ENCODE measurements at regions not wholly inside any gene's neighbourhood (a gene's known extent, or its start where the extent isn't known, plus 50 kb on each side); places are given as distances from the start of the nearest gene placed in this dataset.

DNA sequence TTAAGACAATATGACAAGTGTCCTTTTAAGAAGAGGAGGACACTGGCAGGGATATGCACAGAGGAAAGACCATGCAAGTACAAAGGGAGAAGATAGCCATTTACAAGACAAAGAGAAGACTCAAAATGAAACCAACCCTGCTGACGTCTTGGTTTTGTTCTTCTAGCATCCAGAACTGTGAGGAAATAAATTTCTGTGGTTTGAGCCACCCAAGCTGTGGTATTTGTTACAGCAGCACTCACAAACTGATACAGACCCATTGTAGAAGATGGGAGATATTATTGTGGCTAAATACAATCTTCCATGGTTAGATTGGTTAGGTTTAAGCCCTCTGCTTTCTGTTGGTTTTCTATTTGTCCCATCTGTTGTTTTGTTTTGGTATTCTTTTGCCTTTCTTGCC, 88.6 kb upstream of the SLC35F1 start:
- Histone ChIP-seq H3K4me1 (ENCODE audit: control insufficient read depth, insufficient read depth, low read length) (no peaks in the 10 kb centered on the region), H3K27ac (ENCODE audit: insufficient read depth, low read depth, low read length, poor library complexity, severe bottlenecking) (no peak overlapping the region), H3K27me3 (ENCODE audit: control insufficient read depth, insufficient read depth, low read length, poor library complexity, severe bottlenecking) (no peaks in the 10 kb centered on the region), H3K36me3 (ENCODE audit: control insufficient read depth, insufficient read depth, low read length) (no peaks in the 10 kb centered on the region), H3K4me3 (ENCODE audit: insufficient read depth, low read depth, low read length) (no peak overlapping the region), H3K9me3 (ENCODE audit: control insufficient read depth, low read length) (no peaks in the 10 kb centered on the region)
- 50 to 67% methylated on average over 1 of the region's 1 CpG for WGBS, 2 experiments

GRCh38 chr6:117829594-117830319, 77.3 kb upstream of the SLC35F1 start:
- Histone ChIP-seq H3K9me3 (ENCODE audit: control insufficient read depth, low read length) (peaks cover 2% of the 10 kb centered on the region), H3K27me3 (ENCODE audit: control insufficient read depth, insufficient read depth, low read length, poor library complexity, severe bottlenecking) (no peaks in the 10 kb centered on the region), H3K4me1 (ENCODE audit: control insufficient read depth, insufficient read depth, low read length) (no peaks in the 10 kb centered on the region), H3K27ac (ENCODE audit: insufficient read depth, low read depth, low read length, poor library complexity, severe bottlenecking) (no peak overlapping the region), H3K4me3 (ENCODE audit: insufficient read depth, low read depth, low read length) (peak overlapping the region; percentile 33), H3K36me3 (ENCODE audit: control insufficient read depth, insufficient read depth, low read length) (no peaks in the 10 kb centered on the region)
- WGBS, 2 experiments: 1 to 3% methylated on average over 8 of the region's 8 CpGs

GRCh38 chr6:117837261-117837660, 69.8 kb upstream of the SLC35F1 start:
- Histone ChIP-seq H3K4me3 (ENCODE audit: insufficient read depth, low read depth, low read length) (no peak overlapping the region), H3K9me3 (ENCODE audit: control insufficient read depth, low read length) (no peaks in the 10 kb centered on the region), H3K27ac (ENCODE audit: insufficient read depth, low read depth, low read length, poor library complexity, severe bottlenecking) (no peak overlapping the region), H3K4me1 (ENCODE audit: control insufficient read depth, insufficient read depth, low read length) (no peaks in the 10 kb centered on the region), H3K27me3 (ENCODE audit: control insufficient read depth, insufficient read depth, low read length, poor library complexity, severe bottlenecking) (no peaks in the 10 kb centered on the region), H3K36me3 (ENCODE audit: control insufficient read depth, insufficient read depth, low read length) (no peaks in the 10 kb centered on the region)
- 77 to 82% methylated on average over 3 of the region's 3 CpGs for WGBS, 2 experiments

DNA sequence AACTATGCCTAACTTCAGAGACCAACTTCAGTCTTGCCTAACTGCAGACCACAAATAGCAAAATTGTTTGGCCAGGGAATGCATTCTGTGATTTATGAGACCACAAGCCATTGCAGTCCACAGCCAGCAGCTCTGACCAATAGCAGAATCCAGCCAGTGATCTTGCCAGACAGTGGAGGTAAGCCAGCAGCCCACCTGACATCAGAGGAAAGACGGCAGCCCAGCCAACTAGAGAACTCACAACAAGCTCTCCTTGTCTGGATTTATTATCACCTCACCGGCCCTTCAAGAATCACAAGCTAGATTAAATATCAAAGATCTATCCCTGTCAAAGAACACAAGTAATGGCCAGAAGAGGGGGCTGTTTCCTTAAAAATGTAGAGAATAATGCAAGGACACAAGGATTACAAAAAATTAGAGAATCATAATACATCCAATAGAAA, 66.5 kb upstream of the SLC35F1 start:
- H3K27me3 ChIP-seq (ENCODE audit: control insufficient read depth, insufficient read depth, low read length, poor library complexity, severe bottlenecking): no peaks in the 10 kb centered on the region
- WGBS, 2 experiments: 14 to 32% methylated on average over 1 to 2 of the region's 2 CpGs
- no peaks in the 10 kb centered on the region for H3K4me1 ChIP-seq (ENCODE audit: control insufficient read depth, insufficient read depth, low read length)
- H3K9me3 ChIP-seq (ENCODE audit: control insufficient read depth, low read length): no peaks in the 10 kb centered on the region
- no peak overlapping the region for H3K4me3 ChIP-seq (ENCODE audit: insufficient read depth, low read depth, low read length)
- no peaks in the 10 kb centered on the region for H3K36me3 ChIP-seq (ENCODE audit: control insufficient read depth, insufficient read depth, low read length)
- no peak overlapping the region for H3K27ac ChIP-seq (ENCODE audit: insufficient read depth, low read depth, low read length, poor library complexity, severe bottlenecking)

DNA sequence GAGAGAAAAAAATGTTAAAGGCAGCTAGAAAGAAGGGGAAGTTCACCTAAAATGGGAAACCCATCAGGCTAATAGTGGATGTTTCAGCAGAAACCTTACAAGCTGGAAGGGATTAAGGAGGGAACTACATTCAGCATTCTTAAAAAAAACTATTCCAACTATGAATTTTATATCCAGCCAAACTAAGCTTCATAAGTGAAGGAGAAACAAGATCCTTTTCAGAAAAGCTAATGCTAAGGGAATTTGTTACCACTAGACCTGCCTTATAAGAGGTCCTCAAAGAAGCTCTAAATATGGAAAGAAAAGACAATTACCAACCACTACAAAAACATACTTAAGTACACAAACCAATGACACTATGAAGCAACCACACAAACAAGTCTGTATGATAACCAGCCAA, 59.2 kb upstream of the SLC35F1 start:
- Histone ChIP-seq H3K4me3 (ENCODE audit: insufficient read depth, low read depth, low read length) (no peak overlapping the region), H3K36me3 (ENCODE audit: control insufficient read depth, insufficient read depth, low read length) (no peaks in the 10 kb centered on the region), H3K4me1 (ENCODE audit: control insufficient read depth, insufficient read depth, low read length) (no peaks in the 10 kb centered on the region), H3K9me3 (ENCODE audit: control insufficient read depth, low read length) (no peaks in the 10 kb centered on the region), H3K27ac (ENCODE audit: insufficient read depth, low read depth, low read length, poor library complexity, severe bottlenecking) (no peak overlapping the region), H3K27me3 (ENCODE audit: control insufficient read depth, insufficient read depth, low read length, poor library complexity, severe bottlenecking) (no peaks in the 10 kb centered on the region)

DNA sequence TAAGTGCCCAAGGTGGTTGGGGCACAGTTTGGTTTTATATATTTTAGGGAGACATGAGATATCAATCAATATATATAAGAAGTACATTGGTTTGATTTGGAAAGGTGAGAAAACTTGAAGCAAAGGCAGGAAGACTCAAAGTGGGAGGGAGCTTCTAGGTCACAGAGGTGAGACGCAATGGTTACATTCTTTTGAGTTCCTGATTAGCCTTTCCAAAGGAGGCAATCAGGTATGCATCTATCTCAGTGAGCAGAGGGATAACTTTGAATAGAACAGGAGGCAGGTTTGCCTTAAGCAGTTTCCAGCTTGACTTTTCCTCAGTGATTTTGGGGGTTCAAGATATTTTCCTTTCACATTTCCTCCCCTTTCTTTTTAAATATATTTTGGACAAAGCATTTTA, 58.0 kb upstream of the SLC35F1 start:
- H3K4me1 ChIP-seq (ENCODE audit: control insufficient read depth, insufficient read depth, low read length): no peaks in the 10 kb centered on the region
- H3K27me3 ChIP-seq (ENCODE audit: control insufficient read depth, insufficient read depth, low read length, poor library complexity, severe bottlenecking): no peaks in the 10 kb centered on the region
- H3K9me3 ChIP-seq (ENCODE audit: control insufficient read depth, low read length): no peaks in the 10 kb centered on the region
- no peak overlapping the region for H3K4me3 ChIP-seq (ENCODE audit: insufficient read depth, low read depth, low read length)
- no peaks in the 10 kb centered on the region for H3K36me3 ChIP-seq (ENCODE audit: control insufficient read depth, insufficient read depth, low read length)
- WGBS, 2 experiments: 80 to 88% methylated on average over 1 of the region's 1 CpG
- H3K27ac ChIP-seq (ENCODE audit: insufficient read depth, low read depth, low read length, poor library complexity, severe bottlenecking): no peak overlapping the region

Data from ectodermal cell (in vitro differentiated cells).